ENCODE measurements at regions not wholly inside any gene's neighbourhood (a gene's known extent, or its start where the extent isn't known, plus 50 kb on each side); places are given as distances from the start of the nearest gene placed in this dataset.

GRCh38 chr16:31767267-31767666 is 106.3 kb upstream of the ZNF267 start:
- no peak for FAIRE-seq
- 97% methylated on average over 10 of the region's 10 CpGs for WGBS (ENCODE audit: insufficient coverage, insufficient replicate concordance, low lambda C conversion rate, missing lambda C conversion rate)

More at GRCh38 chr16:31767267-31767666, 106.3 kb upstream of the ZNF267 start:
- Histone ChIP-seq H2AFZ (ENCODE audit: control insufficient read depth, low read depth, low read length) (no peak overlapping the region), H3K4me3 (no peak overlapping the region), H3K4me2 (ENCODE audit: control insufficient read depth, insufficient read depth) (no peak overlapping the region), H3K36me3 (ENCODE audit: control insufficient read depth in 2 of 2, insufficient read depth in 2 of 2, low read length in 1 of 2) (no peaks in the 10 kb centered on the region), H3K9me3 (replicated peaks; ENCODE audit: control insufficient read depth, insufficient read depth, low read length) (peaks cover 4% of the 10 kb centered on the region; the same call in 1 of the 3 replicates), H3K4me1 (ENCODE audit: control insufficient read depth, insufficient read depth, low read length) (no peaks in the 10 kb centered on the region), H3K79me2 (ENCODE audit: control insufficient read depth, insufficient read depth, low read length) (no peaks in the 10 kb centered on the region), H3K27ac (ENCODE audit: control insufficient read depth, insufficient read depth) (no peak overlapping the region), H3K27me3 (replicated peaks in 1 of 2; ENCODE audit: control insufficient read depth in 2 of 2, insufficient read depth in 2 of 2, low read length in 1 of 2) (no peaks in the 10 kb centered on the region), H3K9ac (ENCODE audit: control insufficient read depth, insufficient read depth, low read length) (no peak overlapping the region), H4K20me1 (ENCODE audit: control insufficient read depth, insufficient read depth) (no peaks in the 10 kb centered on the region)
- DNase-seq (ENCODE audit: low read depth, low spot score) (no peak), ATAC-seq (no peak)
- no TSS peak for BruUV-seq (replicated peaks)
- intact Hi-C loops (cut with micrococcal nuclease; ENCODE audit: unreplicated experiment), result no loop called here
- RAD21 ChIA-PET (ENCODE audit: unreplicated experiment), result no interaction called here
- CTCF ChIA-PET, result no interaction called here
- POLR2A ChIA-PET, result no interaction called here
- in situ Hi-C loops (cut with MboI), result no loop called here
- SMC1A ChIA-PET (ENCODE audit: uncharacterized antibody, unreplicated experiment), result no interaction called here
- TF ChIP-seq USF1 (IDR thresholded peaks at IDR 0.05; ENCODE audit: borderline replicate concordance, extremely low read length, insufficient read depth, low read depth, low read length) (no peak), NRF1 (conservative IDR thresholded peaks at IDR 0.05; ENCODE audit: low read depth, low read length) (no peak), HCFC1 (IDR thresholded peaks at IDR 0.05; ENCODE audit: low read length) (no peak), CHD1 (IDR thresholded peaks at IDR 0.05; ENCODE audit: low read depth, low read length) (no peak), ATF2 (IDR thresholded peaks at IDR 0.05; ENCODE audit: low read length) (no peak)

Data from GM12878 (cell line).